ENCODE measurements at regions not wholly inside any gene's neighbourhood (a gene's known extent, or its start where the extent isn't known, plus 50 kb on each side); places are given as distances from the start of the nearest gene placed in this dataset.
"Not testable (repeated sequence)": the region's sequence is repeated elsewhere in the genome, so short reads cannot be mapped to it uniquely, and the experiment has no call there.

- Mint-ChIP-seq H3K4me1 (ENCODE audit: unreplicated experiment) (no peaks in the 10 kb centered on the region), H3K9me3 (ENCODE audit: unreplicated experiment) (peaks cover 28% of the 10 kb centered on the region), H3K36me3 (ENCODE audit: unreplicated experiment) (no peaks in the 10 kb centered on the region), H3K27ac (ENCODE audit: unreplicated experiment) (no peak overlapping the region), H3K4me3 (ENCODE audit: unreplicated experiment) (no peak overlapping the region), H3K27me3 (ENCODE audit: unreplicated experiment) (no peaks in the 10 kb centered on the region)
- no peak for DNase-seq (ENCODE audit: extremely low spot score, unreplicated experiment)
- no peak for TF ChIP-seq CTCF (IDR thresholded peaks at IDR 0.05)
Measured at GRCh38 chr19:23557381-23557780, 129.6 kb downstream of the ZNF675 start.

- Mint-ChIP-seq H3K9me3 (ENCODE audit: unreplicated experiment) (peaks cover 38% of the 10 kb centered on the region), H3K27ac (ENCODE audit: unreplicated experiment) (no peak overlapping the region), H3K4me3 (ENCODE audit: unreplicated experiment) (no peak overlapping the region), H3K36me3 (ENCODE audit: unreplicated experiment) (no peaks in the 10 kb centered on the region), H3K27me3 (ENCODE audit: unreplicated experiment) (no peaks in the 10 kb centered on the region), H3K4me1 (ENCODE audit: unreplicated experiment) (no peaks in the 10 kb centered on the region)
- TF ChIP-seq CTCF (IDR thresholded peaks at IDR 0.05): no peak
- DNase-seq (ENCODE audit: extremely low spot score, unreplicated experiment): no peak
Measured at GRCh38 chr19:23554548-23554947, 132.5 kb downstream of the ZNF675 start.

- not testable (repeated sequence) for H3K4me3 Mint-ChIP-seq (ENCODE audit: unreplicated experiment); H3K27ac Mint-ChIP-seq (ENCODE audit: unreplicated experiment); DNase-seq (ENCODE audit: extremely low spot score, unreplicated experiment); H3K27me3 Mint-ChIP-seq (ENCODE audit: unreplicated experiment); H3K36me3 Mint-ChIP-seq (ENCODE audit: unreplicated experiment); H3K4me1 Mint-ChIP-seq (ENCODE audit: unreplicated experiment)
- peaks cover 36% of the 10 kb centered on the region for H3K9me3 Mint-ChIP-seq (ENCODE audit: unreplicated experiment)
Measured at GRCh38 chr19:23550102-23550501, 136.9 kb downstream of the ZNF675 start.

- no peak for TF ChIP-seq CTCF (IDR thresholded peaks at IDR 0.05)
- no peak overlapping the region for H3K4me3 Mint-ChIP-seq (ENCODE audit: unreplicated experiment)
Measured at GRCh38 chr19:23547816-23548430, 139.1 kb downstream of the ZNF675 start.

GRCh38 chr19:23547156-23547555 lies 139.9 kb downstream of the ZNF675 start:
- Mint-ChIP-seq H3K36me3 (ENCODE audit: unreplicated experiment) (no peaks in the 10 kb centered on the region), H3K27ac (ENCODE audit: unreplicated experiment) (no peak overlapping the region), H3K4me3 (ENCODE audit: unreplicated experiment) (no peak overlapping the region), H3K27me3 (ENCODE audit: unreplicated experiment) (no peaks in the 10 kb centered on the region), H3K9me3 (ENCODE audit: unreplicated experiment) (peaks cover 56% of the 10 kb centered on the region), H3K4me1 (ENCODE audit: unreplicated experiment) (no peaks in the 10 kb centered on the region)
- DNase-seq (ENCODE audit: extremely low spot score, unreplicated experiment): no peak
- TF ChIP-seq CTCF (IDR thresholded peaks at IDR 0.05): no peak

More at GRCh38 chr19:23547816-23548430, 139.1 kb downstream of the ZNF675 start:
- DNase-seq (ENCODE audit: extremely low spot score, unreplicated experiment): no peak
- Mint-ChIP-seq H3K9me3 (ENCODE audit: unreplicated experiment) (peaks cover 54% of the 10 kb centered on the region), H3K27me3 (ENCODE audit: unreplicated experiment) (no peaks in the 10 kb centered on the region), H3K36me3 (ENCODE audit: unreplicated experiment) (no peaks in the 10 kb centered on the region), H3K4me1 (ENCODE audit: unreplicated experiment) (no peaks in the 10 kb centered on the region), H3K27ac (ENCODE audit: unreplicated experiment) (no peak overlapping the region)

- DNase-seq (ENCODE audit: extremely low spot score, unreplicated experiment): no peak
- Mint-ChIP-seq H3K27ac (ENCODE audit: unreplicated experiment) (no peak overlapping the region), H3K4me1 (ENCODE audit: unreplicated experiment) (no peaks in the 10 kb centered on the region), H3K36me3 (ENCODE audit: unreplicated experiment) (no peaks in the 10 kb centered on the region), H3K9me3 (ENCODE audit: unreplicated experiment) (peaks cover 57% of the 10 kb centered on the region), H3K27me3 (ENCODE audit: unreplicated experiment) (no peaks in the 10 kb centered on the region), H3K4me3 (ENCODE audit: unreplicated experiment) (no peak overlapping the region)
- TF ChIP-seq CTCF (IDR thresholded peaks at IDR 0.05): no peak
Measured at GRCh38 chr19:23543351-23543750, 143.7 kb downstream of the ZNF675 start.

Measured in osteocyte (in vitro differentiated cells).